Testis (tissue), 2 donors: ENCODE measurements at regions not wholly inside any gene's neighbourhood (a gene's known extent, or its start where the extent isn't known, plus 50 kb on each side); places are given as distances from the start of the nearest gene placed in this dataset.
A peak's percentile ranks its signal among the peaks of the same experiment; 100 is the strongest.

Source experiments
- DNase-seq: peaks from one replicate; pipeline ENCODE4 v3.0.0-alpha.2; 2019
- H3K27ac ChIP-seq, 2 donors: fragments of 200-600 bp; sonication (generic); one replicate each; pipeline ENCODE4 v1.5.1; 2019
- H3K27me3 ChIP-seq: fragments of 200-600 bp; sonication (generic); one replicate; pipeline ENCODE4 v1.5.1; 2019
- H3K36me3 ChIP-seq: fragments of 200-600 bp; sonication (generic); one replicate; pipeline ENCODE4 v1.5.1; 2017; ENCODE audit warnings: low read depth; ENCODE audit errors: missing control alignments
- H3K4me1 ChIP-seq: fragments of 200-600 bp; sonication (generic); one replicate; pipeline ENCODE4 v1.5.1; 2019
- H3K4me3 ChIP-seq, 2 donors: fragments of 200-600 bp; sonication (generic); one replicate each; pipeline ENCODE4 v1.5.1; 2017 to 2019
- H3K9me3 ChIP-seq: fragments of 200-600 bp; sonication (generic); one replicate; pipeline ENCODE4 v1.5.1; 2017
- POLR2A ChIP-seq: fragments of 450-650 bp; IDR thresholded peaks from one replicate; pipeline ENCODE4 v1.6.1; 2017; ENCODE audit warnings: antibody characterized with exemption, mild to moderate bottlenecking, moderate library complexity
- WGBS, 2 donors: methylation state at CpG; one replicate each; pipeline ENCODE4 v1.1.5; 2018; 5-methylcytosine and 5-hydroxymethylcytosine counted together
- intact Hi-C: fragments of 100-400 bp; cut with DNase I; formaldehyde crosslinking; loops from one replicate; pipeline ENCODE4 v1.15.1; 2023; ENCODE audit warnings: low total_unique reads
- TF ChIP-seq, protein P1 (sequence below), 3 experiments: fragments of 450-650 bp in 2 of 3; fragments of 200-600 bp in 1 of 3; sonication (generic) in 1 of 3; IDR thresholded peaks; one replicate each; pipeline ENCODE4 v1.5.1; 2016 to 2019; ENCODE audit warnings: antibody characterized with exemption in 3 of 3, mild to moderate bottlenecking in 2 of 3, moderate library complexity in 1 of 3

DNA sequence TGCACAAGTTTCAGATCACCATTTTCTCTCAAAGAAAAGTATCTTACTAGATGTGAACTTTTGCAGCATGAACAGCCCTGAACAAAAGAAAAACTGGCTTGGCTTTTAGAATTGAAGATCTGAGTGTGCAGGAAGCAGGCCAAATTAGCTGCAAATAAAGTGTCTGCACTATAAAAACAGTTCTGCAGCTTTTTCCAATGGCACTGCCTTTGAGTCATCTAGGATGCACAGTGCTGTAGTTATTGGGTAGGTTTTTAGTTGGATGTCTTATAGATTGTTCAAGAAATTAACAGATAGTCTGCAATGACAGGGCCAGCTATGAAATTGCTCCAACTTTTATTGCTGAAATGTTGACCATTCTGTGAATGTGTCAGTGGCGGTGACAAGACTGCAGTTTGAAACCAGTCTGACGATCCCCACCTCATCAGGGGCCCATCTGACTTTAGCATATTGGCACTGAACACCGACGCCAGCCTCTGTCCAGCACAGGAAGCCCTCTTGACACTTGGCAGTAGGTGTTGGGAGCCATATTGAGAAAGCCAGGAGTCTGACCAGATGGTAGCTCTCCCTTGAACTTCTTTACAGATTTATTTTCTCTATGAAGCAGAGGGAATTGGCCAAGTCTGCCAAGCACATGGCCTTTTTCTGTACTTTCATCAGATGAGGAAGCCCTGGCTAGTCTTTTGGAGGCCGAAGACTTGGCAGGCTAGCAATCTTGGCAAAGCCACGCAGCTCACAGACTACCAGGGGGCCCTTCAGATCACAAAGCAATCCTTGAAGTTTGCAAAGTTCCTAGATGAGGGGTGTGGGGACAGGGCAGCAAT, 490.6 kb downstream of the NEBL start:
- Histone ChIP-seq H3K4me1 (no peaks in the 10 kb centered on the region), H3K27ac (no peak overlapping the region), H3K36me3 (no peaks in the 10 kb centered on the region), H3K27me3 (no peaks in the 10 kb centered on the region), H3K4me3 (no peak overlapping the region), H3K9me3 (no peaks in the 10 kb centered on the region)
- no peak for TF ChIP-seq POLR2A
- TF ChIP-seq, protein P1, sequence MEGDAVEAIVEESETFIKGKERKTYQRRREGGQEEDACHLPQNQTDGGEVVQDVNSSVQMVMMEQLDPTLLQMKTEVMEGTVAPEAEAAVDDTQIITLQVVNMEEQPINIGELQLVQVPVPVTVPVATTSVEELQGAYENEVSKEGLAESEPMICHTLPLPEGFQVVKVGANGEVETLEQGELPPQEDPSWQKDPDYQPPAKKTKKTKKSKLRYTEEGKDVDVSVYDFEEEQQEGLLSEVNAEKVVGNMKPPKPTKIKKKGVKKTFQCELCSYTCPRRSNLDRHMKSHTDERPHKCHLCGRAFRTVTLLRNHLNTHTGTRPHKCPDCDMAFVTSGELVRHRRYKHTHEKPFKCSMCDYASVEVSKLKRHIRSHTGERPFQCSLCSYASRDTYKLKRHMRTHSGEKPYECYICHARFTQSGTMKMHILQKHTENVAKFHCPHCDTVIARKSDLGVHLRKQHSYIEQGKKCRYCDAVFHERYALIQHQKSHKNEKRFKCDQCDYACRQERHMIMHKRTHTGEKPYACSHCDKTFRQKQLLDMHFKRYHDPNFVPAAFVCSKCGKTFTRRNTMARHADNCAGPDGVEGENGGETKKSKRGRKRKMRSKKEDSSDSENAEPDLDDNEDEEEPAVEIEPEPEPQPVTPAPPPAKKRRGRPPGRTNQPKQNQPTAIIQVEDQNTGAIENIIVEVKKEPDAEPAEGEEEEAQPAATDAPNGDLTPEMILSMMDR (IDR thresholded peaks at IDR 0.05): no peak
- DNase-seq: peak; percentile 15
- intact Hi-C loops: no loop called here
- 60 to 62% methylated on average over 6 of the region's 6 CpGs for WGBS, 2 donors

DNA sequence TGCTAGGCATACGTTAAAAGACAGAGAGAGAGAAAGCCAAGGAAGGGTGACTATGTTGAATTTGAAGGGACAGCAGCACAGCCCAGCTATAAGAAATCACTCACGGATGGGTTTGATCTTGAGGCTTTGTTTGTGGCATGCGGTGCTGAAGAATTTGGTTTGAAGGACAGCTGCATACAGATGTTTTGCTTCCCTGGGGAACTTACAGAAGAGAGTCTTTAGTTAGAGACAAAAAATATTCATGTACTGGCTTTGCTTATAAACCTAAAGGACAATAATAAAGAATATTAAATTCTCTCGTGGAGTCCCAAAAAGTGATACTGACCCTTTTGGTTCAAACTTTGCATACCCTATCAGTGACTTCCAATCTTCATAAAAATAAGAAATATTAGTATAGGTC, 491.4 kb downstream of the NEBL start:
- no peak for TF ChIP-seq POLR2A
- TF ChIP-seq, protein P1 (IDR thresholded peaks at IDR 0.05): no peak
- Histone ChIP-seq H3K4me1 (no peaks in the 10 kb centered on the region), H3K9me3 (no peaks in the 10 kb centered on the region), H3K4me3 (no peak overlapping the region), H3K27me3 (no peaks in the 10 kb centered on the region), H3K27ac (no peak overlapping the region), H3K36me3 (no peaks in the 10 kb centered on the region)
- 65 to 77% methylated on average over 4 of the region's 4 CpGs for WGBS, 2 donors
- intact Hi-C loops: no loop called here
- no peak for DNase-seq

DNA sequence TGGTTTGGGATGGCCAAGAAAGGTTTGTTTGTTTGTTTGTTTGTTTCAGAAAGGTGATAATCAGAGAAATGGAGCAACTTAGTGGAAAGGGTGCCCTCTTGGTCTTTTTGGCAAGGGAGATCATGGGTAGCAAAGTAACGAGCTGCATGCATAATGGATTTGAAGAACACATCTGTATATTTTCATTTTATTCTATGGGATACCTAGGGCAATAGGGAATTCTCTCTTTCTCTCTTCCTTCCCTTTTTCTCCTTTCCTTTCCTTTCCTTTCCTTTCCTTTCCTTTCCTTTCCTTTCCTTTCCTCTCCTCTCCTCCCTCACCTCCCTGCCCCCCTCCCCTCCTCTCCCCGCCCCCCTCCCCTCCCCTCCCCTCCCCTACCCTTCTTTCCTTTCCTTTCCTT, 492.1 kb downstream of the NEBL start:
- Histone ChIP-seq H3K36me3 (no peaks in the 10 kb centered on the region), H3K4me1 (no peaks in the 10 kb centered on the region), H3K4me3 (no peak overlapping the region), H3K27me3 (no peaks in the 10 kb centered on the region), H3K9me3 (no peaks in the 10 kb centered on the region), H3K27ac (no peak overlapping the region)
- no peak for TF ChIP-seq POLR2A
- TF ChIP-seq, protein P1 (IDR thresholded peaks at IDR 0.05): no peak
- 90 to 93% methylated on average over 2 of the region's 2 CpGs for WGBS, 2 donors
- intact Hi-C loops: no loop called here
- DNase-seq: no peak

DNA sequence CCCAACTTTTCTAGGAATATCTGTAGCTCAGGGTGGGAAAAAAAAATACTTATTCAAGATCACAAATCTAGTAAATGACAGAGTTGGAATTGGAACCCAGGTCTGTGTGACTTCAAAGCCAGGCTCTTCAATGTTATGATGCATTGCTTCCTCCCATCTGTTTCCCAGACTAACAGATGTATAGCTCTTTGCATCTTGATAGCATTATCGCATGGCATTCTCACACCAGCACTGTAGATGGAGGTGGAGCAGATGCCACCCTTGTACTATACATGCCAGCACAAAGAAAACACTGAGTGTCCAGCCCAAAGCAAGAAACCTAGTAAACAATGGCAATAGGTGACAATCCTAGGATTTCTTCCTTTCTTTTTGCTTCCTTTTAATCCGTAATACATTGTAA, 497.3 kb downstream of the NEBL start:
- WGBS, 2 donors: 83 to 85% methylated on average over 2 of the region's 2 CpGs
- no peak overlapping the region for H3K27ac ChIP-seq
- no peaks in the 10 kb centered on the region for H3K4me1 ChIP-seq
- no peaks in the 10 kb centered on the region for H3K36me3 ChIP-seq
- DNase-seq: no peak
- intact Hi-C loops: no loop called here
- no peaks in the 10 kb centered on the region for H3K9me3 ChIP-seq
- no peaks in the 10 kb centered on the region for H3K27me3 ChIP-seq
- no peak for TF ChIP-seq POLR2A
- TF ChIP-seq, protein P1 (IDR thresholded peaks at IDR 0.05): no peak
- no peak overlapping the region for H3K4me3 ChIP-seq

DNA sequence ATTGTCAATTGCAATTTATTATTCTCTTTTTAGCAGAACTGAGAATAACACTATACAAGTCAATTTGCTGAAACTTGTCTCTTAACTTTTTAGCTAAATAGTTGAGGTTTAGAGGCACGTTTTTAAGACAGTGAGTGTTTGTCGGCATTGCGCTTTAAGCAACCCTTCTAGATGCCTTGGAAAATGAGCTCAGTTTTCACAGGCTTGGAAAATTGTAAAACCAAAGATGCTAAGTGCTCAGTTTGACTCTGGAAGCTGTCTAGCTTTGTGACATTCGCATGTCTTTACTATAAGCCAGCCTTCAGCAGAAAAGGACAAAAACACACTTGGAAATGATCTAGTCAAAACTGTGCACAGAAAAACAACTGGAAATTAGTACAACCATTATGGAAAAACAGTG, 500.4 kb downstream of the NEBL start:
- DNase-seq: no peak
- TF ChIP-seq POLR2A: no peak
- TF ChIP-seq, protein P1 (IDR thresholded peaks at IDR 0.05): no peak
- intact Hi-C loops: no loop called here
- H3K9me3 ChIP-seq: no peaks in the 10 kb centered on the region
- H3K36me3 ChIP-seq: no peaks in the 10 kb centered on the region
- H3K27me3 ChIP-seq: no peaks in the 10 kb centered on the region
- no peak overlapping the region for H3K4me3 ChIP-seq
- 84 to 90% methylated on average over 4 of the region's 4 CpGs for WGBS, 2 donors
- no peak overlapping the region for H3K27ac ChIP-seq
- no peaks in the 10 kb centered on the region for H3K4me1 ChIP-seq
